Stimulated activated CD4-positive, alpha-beta T cell treated with anti-CD3 and anti-CD28 coated beads, Interleukin-12 subunit alpha, Interleukin-12 subunit beta, amount 100 ng/mL, for 48 hours (primary cell): ENCODE measurements at regions not wholly inside any gene's neighbourhood (a gene's known extent, or its start where the extent isn't known, plus 50 kb on each side); places are given as distances from the start of the nearest gene placed in this dataset.
"Not testable (repeated sequence)": the region's sequence is repeated elsewhere in the genome, so short reads cannot be mapped to it uniquely, and the experiment has no call there.

Experiments
- DNase-seq, 3 donors: peaks; one replicate each; pipeline ENCODE4 v3.0.0-alpha.2; 2020; ENCODE audit warnings: low read depth in 2 of 3, low spot score in 1 of 3

DNA sequence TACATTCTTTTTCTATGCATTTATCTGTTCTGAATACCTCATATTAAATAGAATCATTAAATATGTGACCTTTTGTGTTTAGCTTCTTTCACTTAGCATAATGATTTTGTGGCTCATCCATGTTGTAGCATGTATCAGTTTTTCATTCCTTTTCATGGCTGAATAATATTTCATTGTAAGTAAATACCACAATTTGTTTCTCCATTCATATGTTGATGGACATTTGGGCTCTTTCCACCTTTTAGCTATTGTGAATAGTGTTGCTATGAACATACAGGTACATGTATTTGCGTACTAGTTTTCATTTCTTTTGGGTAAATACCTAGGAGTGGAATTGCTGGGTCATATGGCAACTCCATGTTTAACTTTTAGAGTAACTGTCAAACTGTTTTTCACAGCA is 85.1 kb downstream of the GNL3L start:
- DNase-seq = no peak

- DNase-seq = no peak
These were observed 103.6 kb downstream of the GNL3L start for GRCh38 chrX:54633641-54634040.

- DNase-seq = no peak
These were observed 109.0 kb downstream of the GNL3L start for GRCh38 chrX:54639018-54639345.

DNA sequence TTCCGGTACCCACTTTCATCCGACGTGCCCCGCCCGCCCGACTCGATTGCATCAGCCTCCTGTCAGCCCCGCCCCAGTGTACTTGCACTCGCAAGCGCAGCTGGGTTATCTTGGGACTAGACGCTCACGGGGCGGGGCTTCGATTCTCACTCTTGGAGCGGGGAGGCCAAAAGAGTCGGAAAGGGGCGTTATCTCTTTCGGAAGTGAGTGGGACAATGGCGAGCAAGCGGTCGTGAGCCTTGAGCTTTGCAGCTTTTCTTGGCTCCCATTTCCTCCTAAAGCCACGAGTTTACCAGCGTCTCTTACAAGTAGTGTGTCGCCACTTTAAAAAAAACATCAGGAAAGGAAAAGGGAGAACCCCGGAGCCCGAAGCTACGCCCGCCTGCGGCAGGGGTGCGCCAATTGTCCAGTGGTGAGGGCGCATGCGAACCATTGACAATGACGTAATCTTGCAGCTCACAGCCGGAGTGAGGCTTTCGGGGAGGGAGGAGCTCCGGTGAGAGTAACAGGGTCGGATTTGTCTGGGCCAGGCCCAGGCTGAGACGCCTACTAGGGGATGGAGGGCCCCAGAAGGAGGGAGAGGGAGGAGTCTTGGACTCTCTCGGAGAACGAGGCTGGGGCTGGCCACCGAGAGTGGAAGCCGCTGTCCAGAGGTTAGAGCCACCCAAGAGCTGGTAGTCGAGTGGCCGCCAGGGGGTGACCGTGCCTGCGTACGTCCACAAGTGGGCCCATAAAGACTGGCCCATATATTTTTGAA is 109.5 kb downstream of the GNL3L start:
- DNase-seq = peak; percentile 83 to 89 (median 87)

DNA sequence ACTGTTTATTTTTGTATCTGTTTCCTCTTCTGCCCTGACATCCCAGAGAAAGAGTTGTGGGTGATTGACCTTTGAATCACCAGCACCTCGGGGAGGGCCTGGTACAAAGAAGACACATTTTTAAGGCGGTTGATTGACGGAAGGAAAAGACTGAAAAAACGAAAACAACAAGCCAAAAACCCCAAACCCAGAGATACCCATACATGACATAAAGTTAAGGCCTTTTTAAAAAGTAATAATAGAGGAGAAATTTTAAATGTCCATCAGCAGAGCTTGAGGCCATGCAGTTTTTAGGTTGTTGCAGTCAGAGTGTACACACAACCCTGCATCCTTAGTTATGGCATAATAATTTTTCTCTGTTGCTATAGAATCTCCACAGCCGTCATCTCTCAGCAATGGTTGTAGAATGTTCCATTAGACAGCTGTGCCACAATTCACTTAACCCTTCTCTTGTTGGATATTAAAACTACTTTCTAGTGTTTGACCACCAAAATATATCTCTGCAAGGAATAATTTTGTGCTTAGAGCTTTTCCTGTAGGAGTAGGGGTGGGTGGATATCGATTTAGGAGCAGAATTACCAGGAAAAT is 110.2 kb downstream of the GNL3L start:
- DNase-seq = no peak

DNA sequence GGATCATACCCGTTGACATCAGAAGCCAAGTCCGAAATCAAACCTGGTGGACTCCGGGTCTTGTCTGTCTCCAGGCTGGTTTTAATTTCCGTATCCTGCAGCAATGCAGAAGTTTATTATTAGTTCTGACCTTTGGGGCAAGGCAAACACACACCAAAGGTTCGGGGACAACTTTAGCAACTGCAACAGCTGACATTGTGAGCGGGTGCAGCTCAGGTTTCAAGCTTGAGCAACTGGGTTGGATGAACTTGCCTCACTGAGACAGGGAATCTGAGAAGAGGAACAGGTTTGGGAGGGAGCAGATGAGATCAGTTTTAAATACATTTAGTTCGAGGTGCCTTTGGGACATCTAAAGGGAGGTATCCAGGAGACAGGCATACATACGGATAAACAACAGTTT is 110.7 kb downstream of the GNL3L start:
- DNase-seq = no peak

DNA sequence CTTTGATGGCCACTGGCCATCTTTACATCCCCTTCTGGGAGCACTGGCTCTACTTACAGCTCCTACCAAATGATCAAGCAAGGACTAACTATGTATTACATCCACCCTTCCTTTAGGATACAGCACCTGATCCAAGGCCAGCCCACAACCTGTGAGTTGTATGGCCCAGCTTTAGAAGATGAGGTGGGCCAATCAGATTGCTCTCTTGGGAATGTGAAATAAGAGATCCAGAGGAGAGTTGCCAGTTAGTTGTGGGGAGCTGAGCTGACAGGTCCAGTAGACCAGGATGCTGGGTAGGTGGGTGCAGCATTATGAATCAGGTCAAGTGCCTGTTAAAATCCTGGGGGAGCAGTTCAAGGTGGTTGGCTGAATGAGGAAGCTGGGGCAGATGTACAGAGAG is 111.5 kb downstream of the GNL3L start:
- DNase-seq = no peak

DNA sequence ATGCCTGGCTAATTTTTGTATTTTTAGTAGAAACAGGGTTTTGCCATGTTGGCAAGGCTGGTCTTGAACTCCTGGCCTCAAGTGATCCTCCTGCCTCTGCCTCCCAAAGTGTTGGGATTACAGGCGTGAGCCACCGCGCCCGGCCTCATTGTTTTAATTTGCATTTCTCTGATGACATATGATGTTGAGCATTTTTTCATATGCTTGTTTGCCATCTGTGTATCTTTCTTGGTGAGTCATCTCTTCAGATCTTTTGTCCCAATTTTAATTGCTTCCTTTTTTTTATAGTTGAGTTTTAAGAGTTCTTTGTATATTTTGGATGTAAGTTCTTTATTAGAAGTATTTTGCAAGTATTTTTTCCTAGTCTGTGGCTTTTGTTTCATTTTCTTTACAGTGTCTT is 117.6 kb downstream of the GNL3L start:
- DNase-seq = not testable (repeated sequence)

GRCh38 chrX:54659547-54659946 is 129.5 kb downstream of the GNL3L start:
- DNase-seq = no peak

- no peak for DNase-seq
These were observed 122.3 kb downstream of the ITIH6 start for GRCh38 chrX:54675762-54676161.

- DNase-seq = no peak
These were observed 102.8 kb downstream of the ITIH6 start for GRCh38 chrX:54695231-54695630.

GRCh38 chrX:54695816-54696487 is 102.1 kb downstream of the ITIH6 start:
- DNase-seq = no peak
